Activated naive CD8-positive, alpha-beta T cell treated with anti-CD3 and anti-CD28 coated beads, Interleukin-2, amount 50 U/mL, for 16 hours (primary cell): ENCODE measurements at regions not wholly inside any gene's neighbourhood (a gene's known extent, or its start where the extent isn't known, plus 50 kb on each side); places are given as distances from the start of the nearest gene placed in this dataset.
"Not testable (repeated sequence)": the region's sequence is repeated elsewhere in the genome, so short reads cannot be mapped to it uniquely, and the experiment has no call there.

Source experiments
- DNase-seq: peaks from one replicate; pipeline ENCODE4 v3.0.0-alpha.2; 2020; ENCODE audit warnings: low read depth, low spot score

DNA sequence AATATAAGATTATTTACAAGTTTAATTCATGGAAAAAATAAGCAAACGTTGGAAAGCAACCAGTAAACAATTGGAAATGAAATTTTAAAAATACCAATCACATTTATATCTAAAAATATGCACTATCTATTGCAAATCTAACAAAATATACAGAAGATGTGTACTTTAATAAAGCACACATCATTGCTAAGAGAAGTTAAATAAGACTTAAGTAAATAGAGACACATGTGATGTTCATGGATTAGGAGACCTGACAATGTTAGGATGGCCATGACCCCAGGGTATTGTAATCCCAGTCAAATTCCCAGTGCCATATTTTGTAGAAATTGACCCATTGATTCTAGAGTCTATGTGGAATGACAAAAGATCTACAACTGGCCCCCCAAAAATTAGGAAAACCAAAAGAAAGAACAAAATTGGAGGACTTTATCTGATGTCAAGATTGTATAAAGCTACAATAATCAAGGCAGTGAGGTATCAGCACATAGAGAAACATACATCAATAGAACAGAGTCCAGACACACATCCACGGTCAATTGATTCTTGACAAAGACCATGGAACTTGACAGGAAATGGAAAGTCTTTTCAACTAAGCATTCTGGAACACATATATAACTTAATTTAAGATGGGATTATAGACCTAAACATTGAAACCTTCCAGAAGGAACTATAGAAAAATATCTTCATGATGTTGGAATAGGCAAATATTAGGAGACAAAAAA is 90.8 kb upstream of the USP29 start:
- DNase-seq, result no peak

DNA sequence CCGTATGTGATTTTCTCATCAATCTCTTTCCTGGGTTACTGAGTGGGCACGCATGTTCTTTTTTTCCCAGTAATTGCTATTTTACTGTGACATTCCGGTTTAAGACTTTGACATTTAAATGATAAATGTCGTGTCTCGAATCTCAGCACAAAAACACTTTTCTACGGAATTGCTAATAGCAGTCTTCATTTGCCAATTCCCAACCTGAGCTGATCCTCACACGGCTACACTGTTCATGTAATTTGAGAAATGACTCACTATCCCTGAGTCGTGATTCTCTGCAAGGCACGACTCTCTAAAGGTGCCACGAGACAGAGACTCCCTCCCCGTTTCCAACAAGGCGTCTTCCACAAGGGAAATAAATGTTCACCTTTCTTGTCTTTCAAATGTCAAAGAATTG is 88.7 kb upstream of the USP29 start:
- no peak for DNase-seq

DNA sequence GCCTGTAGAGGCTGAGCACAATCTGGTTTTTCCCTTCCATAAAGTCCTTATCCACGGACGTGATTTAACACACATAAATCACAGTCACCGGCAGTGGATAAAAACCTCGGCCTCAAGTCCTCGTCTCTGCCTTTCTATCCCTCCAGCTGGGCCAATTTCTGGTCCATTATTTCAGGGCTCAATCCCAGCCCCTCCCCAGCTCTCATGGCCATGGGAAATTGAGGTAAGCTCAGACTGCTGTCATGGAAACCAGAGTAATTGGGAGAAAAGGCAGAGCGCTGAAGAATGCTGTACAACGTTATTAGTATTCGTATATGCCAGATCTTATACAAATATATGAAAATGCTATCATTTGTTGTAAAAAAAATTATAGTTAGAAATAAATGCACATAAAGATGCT is 86.2 kb upstream of the USP29 start:
- DNase-seq, result no peak

DNA sequence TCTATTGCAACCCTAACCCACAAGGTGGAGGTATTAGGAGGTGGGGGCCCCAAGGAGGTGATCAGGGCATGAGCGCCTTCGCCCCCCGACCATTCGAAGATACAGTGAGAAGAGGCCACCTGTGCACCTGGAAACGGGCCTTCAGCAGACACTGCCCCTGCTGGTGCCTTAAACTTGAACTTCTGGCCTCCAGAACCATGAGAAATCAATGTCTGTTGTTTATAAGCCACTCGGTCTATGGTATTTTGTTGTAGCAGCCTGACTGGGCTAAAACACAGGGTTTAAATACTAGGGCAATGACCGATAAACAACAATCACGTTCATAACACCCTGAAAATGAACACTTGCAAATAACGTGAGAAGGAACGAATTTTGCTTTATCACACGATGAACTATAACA is 85.2 kb upstream of the USP29 start:
- DNase-seq, result no peak

DNA sequence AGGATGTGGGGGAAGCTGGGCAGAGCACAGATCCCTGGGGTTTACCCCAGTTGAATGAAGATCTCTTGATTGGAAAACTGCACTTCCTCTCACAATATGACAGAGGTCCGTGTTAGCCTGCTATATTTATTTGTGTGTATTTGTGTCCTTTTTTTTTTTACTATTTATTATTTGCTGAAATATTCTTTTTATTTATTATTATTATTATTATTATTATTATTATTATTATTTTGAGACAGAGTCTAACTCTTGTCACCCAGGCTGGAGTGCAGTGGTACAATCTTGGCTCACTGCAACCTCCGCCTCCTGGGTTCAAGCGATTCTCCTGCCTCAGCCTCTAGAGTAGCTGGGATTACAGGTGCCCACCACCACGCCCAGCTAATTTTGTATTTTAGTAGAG is 84.0 kb upstream of the USP29 start:
- not testable (repeated sequence) for DNase-seq

DNA sequence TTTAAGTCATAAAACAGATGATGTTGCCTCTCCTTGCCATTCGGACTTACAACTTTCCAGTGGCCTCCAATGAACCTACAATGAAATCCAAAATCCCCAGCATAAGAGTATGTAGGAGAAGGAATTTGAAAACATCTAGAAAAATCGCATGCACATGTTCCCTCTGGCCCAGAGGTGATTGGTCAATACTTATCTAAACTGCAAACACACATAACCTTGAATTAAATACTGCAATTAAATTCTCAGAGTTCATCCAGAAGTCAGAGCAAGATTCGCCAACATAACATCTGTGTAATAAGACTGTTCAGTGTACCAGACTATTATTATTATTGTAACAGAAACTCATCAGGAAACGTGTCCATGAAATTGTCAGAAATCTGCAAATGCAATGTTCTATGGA is 82.2 kb upstream of the USP29 start:
- no peak for DNase-seq

DNA sequence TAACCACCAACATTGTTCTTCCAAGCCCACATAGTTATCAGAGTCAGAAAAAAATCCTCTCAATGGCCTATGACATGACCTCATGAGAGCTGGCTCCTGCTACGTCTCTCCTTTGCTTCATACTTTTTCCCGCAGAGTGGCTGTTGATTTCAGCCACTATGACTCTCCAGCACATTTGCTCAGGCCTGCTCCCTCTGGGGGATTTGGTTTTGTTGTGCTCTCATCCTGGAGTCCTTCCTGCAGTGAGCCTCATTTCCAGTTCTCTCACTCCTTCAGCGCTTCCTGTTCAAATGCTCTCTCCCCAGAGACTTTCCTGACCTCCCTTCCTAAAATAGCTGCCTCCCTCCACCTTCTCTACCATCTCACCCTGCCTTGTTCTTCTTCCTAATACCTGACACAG is 72.0 kb upstream of the USP29 start:
- no peak for DNase-seq

DNA sequence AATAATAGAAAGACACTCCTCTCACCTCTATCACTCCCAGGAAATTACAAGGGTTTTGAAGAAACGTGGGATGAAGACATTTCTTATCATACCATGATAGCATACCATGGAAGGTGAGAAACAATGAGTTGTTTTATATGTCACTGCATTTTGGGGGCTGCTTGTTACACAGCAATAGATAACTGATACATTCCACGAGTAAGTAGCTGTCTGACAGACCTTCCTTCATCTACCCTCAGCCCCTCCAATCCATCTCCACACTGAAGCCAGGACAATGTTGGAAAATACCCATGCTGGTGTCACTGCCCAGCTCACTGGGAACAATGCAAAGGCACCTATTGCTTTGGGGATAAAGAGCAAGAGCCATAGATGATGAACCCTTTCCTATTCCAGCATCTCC is 68.9 kb upstream of the USP29 start:
- DNase-seq, result no peak

DNA sequence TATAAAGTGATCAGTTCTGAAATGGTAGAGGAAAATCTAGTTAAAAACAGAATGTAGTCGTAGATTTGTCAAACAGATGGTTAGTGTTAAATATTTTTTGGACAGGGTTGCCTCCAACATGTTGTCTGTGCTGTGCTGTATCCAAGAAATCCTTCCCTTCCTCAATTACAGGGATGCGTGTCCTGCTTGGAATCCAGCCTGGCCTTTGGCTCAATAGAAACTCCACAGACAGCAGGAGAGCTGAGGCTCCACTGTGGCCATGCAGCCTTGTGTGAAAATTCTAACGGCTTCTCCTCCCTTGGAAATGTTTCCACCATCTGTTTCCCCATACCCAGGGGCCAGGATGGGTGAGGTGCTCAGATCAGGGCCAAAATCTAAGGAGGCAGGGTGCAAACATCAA is 67.7 kb upstream of the USP29 start:
- no peak for DNase-seq

DNA sequence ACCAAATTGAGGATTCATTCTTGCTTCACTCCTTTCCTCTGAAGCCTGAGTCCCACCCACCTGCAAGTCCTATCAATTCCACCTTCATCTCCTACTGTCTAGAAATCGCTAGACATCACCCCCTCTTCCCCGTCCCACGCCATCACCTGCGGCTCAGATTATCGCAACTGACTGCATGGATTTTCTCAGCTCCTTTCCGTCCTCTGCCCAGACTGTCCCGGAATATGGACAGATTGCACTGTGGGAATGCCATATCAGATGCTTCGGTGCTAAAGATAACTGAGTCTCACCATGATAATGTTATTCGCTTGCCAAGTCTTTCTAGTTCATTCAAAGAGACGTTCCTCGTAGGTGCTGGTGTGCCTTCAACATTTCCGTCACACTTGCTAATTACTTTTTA is 66.4 kb upstream of the USP29 start:
- no peak for DNase-seq

DNA sequence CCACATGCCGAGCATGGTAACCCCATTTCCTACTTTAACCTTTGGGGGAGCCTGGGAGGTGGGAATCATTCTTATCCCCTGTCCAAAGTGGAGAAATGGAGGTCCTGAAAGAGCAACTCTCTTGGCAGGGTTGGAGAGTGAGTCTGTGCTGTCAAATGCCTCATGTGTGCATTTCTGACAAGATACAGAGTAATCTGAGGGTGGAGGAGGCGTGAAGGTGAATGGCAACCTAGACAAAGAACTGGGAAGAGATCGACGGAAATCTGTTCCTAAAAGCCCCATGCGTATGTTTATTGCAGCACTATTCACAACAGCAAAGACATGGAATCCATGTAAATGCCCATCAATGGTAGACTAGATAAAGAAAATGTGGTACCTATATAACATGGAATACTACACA is 63.8 kb upstream of the USP29 start:
- no peak for DNase-seq

DNA sequence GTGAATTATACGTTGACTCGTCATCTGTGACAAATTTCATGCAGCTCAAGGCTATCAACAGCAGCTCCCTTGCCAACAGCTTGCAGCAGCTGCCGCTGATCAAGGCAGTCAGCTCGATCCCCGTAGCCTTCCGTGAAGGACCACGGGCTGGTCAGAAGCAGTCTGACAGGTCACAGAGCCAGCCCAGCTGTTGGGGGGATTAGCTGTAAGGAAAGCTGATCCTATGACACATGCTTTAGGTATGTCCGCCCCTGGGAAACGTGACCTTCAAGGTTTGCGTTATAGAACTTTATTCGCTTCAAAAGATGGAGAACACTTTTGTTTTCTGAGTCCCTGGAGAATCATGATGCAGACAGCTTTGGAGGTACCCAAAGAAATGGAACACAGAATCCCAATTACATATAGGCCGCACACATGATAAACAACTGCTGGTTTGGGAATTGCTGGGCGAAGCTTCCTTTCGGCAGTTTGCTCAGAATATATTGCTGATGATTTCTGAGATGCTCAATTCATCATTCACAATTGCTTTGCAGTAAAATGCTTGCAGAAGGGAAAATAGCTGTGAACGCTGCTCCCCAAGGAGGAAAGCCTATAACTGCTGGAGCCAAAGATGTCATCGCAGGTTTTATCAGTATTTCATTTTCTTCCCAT is 62.6 kb upstream of the USP29 start:
- DNase-seq, result no peak

DNA sequence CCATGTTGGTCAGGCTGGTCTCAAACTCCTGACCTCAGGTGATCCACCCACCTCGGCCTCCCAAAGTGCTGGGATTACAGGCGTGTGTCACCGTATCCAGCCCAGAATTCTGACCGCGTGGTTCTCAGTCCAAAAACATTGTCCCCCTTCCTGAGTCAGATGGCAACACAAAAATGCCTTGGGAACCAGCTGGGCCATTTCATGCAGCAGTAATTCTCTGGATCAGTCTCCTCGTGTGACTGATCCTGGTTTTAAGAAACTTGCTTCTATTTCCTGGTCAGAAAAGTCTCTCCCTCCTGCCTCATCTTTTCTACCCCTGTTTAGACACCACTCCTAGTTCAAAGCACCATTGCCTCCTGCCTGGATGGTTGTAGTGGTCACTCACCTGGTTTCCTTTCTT is 60.9 kb upstream of the USP29 start:
- no peak for DNase-seq

DNA sequence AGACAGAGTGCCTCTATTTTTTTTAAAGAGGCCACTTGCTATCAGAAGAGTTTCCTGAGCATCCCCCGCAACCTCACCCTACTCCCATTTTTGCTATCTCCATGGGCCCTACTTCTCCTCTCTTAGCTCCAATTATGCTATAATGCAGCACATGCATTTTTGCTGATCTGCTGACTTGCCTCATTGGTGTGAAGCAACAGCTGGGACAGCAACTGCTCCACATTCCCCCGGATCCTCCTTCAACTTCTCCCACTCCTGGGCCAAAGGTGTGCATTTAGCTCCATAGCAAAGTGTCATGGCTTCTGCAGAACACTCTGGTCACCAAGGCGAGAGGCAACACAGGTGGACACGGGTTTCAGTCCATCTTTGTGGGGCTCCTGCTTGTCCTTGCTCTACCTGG is 56.7 kb upstream of the USP29 start:
- no peak for DNase-seq

DNA sequence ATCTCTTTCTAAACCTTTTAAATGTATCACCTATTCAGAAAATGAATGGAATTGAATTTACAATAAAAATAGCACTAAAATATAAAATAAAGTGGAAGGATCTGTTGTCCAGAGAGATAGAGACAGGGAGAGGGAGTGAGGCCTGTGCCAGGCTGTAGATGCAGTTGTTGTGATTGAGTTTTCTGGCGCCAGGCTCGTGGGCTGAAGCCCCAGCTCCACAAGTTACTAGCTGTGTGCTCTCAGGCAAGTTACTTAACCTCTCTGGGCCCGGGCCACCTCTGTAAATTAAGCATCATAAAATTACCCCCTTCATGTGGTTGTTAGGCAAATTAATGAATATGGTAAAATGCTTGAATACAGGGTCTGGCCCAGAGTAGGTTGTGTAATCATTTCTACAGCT is 52.3 kb upstream of the USP29 start:
- no peak for DNase-seq

DNA sequence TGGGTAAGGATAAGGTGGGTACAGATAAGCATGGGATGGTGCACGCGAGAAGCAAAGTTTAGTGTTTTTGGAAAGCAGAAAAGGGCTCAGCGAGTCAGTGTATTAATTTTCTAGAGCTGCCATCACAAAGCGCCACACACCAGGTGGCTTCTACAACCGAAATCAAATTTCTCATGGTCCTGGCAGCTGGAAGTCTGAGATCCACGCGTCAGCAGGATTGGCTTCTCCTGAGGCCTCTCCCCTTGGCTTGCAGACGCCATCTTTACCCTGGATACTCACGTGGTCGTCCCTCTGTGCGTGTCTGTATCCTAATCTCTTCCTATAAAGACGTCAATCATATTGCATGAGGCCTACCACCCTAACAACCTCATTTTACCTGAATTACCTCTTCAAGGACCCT is 51.5 kb upstream of the USP29 start:
- DNase-seq, result no peak

DNA sequence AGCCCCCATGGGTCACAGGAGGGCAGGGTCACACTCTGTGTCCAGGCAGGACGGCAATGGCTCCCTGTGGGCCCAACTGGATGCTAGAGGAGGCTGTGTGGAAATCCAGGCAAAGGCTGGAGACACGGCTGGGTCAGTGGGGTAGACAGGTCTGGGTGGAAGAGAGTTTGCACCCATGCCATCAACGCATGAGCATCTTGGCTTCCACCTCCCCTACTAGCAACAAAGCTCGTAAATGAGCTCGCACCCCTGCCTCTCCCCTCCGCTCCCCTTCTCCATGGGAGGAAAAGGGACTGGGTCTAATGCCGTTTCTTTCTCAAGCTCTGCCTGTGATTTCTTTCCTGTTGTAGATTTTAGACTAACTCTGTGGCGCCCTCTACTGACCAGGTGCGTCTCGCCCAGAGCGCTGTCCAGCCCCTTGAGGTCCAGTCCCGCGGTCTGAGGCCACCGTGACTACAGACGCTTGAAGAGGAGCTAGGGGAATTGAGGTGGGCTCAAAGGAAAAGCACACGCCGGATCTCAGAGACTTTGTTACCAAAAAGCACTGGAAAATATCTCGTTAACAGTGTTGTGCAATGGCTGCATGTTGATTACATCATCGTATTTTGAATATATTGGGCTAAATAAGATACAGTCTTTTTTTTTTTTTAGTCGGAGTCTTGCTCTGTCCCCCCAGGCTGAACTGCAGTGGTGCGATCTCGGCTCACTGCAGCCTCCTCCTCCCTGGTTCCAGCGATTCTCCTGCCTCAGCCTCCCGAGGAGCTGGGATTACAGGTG is 50.7 kb upstream of the USP29 start:
- DNase-seq, result no peak
